MM.1S (cell line): ENCODE measurements at regions not wholly inside any gene's neighbourhood (a gene's known extent, or its start where the extent isn't known, plus 50 kb on each side); places are given as distances from the start of the nearest gene placed in this dataset.

Experiments
- DNase-seq: peaks from one replicate; pipeline ENCODE4 v3.0.0-alpha.2; 2015
- H2AFZ ChIP-seq: fragments of 300-600 bp; sonication (generic); 2 replicates; pipeline ENCODE4 v1.6.0; 2016; ENCODE audit warnings: antibody characterized with exemption, low read length
- H3F3A ChIP-seq: fragments of 300-600 bp; sonication (generic); 2 replicates; pipeline ENCODE4 v1.6.1; 2016; ENCODE audit warnings: mild to moderate bottlenecking, antibody characterized with exemption, low read length, moderate library complexity, mixed read lengths; ENCODE audit not compliant: insufficient read depth
- H3K27ac ChIP-seq: fragments of 300-600 bp; sonication (generic); 2 replicates; pipeline ENCODE4 v1.5.1; 2016; ENCODE audit warnings: mild to moderate bottlenecking, low read length
- H3K27me3 ChIP-seq: fragments of 300-600 bp; sonication (generic); replicated peaks from 2 replicates; pipeline ENCODE4 v1.6.0; 2016; ENCODE audit warnings: low read length; ENCODE audit not compliant: insufficient read depth
- H3K36me3 ChIP-seq: fragments of 300-600 bp; sonication (generic); replicated peaks from 2 replicates; pipeline ENCODE4 v1.6.1; 2016; ENCODE audit warnings: mild to moderate bottlenecking, low read length, mixed read lengths; ENCODE audit not compliant: insufficient read depth
- H3K4me1 ChIP-seq: fragments of 300-600 bp; sonication (generic); 2 replicates; pipeline ENCODE4 v1.6.1; 2016; ENCODE audit warnings: low read length, mixed read lengths
- H3K4me2 ChIP-seq: fragments of 300-600 bp; sonication (generic); 2 replicates; pipeline ENCODE4 v1.6.0; 2016; ENCODE audit warnings: low read depth, low read length
- H3K4me3 ChIP-seq: fragments of 300-600 bp; sonication (generic); 2 replicates; pipeline ENCODE4 v1.5.1; 2016; ENCODE audit warnings: low read length, mixed read lengths
- H3K79me2 ChIP-seq: fragments of 300-600 bp; sonication (generic); 2 replicates; pipeline ENCODE4 v1.6.1; 2016; ENCODE audit warnings: mixed run types, low read length, mixed read lengths
- H3K9ac ChIP-seq: fragments of 300-600 bp; sonication (generic); 2 replicates; pipeline ENCODE4 v1.6.1; 2016; ENCODE audit warnings: low read length, mixed read lengths
- H3K9me2 ChIP-seq: fragments of 300-600 bp; sonication (generic); replicated peaks from 2 replicates; pipeline ENCODE4 v1.6.1; 2016; ENCODE audit warnings: mild to moderate bottlenecking, low read length, mixed read lengths; ENCODE audit not compliant: insufficient read depth
- H3K9me3 ChIP-seq: fragments of 300-600 bp; sonication (generic); replicated peaks from 2 replicates; pipeline ENCODE4 v1.6.1; 2016; ENCODE audit warnings: mild to moderate bottlenecking, low read length, mixed read lengths; ENCODE audit not compliant: insufficient read depth
- H4K20me1 ChIP-seq: fragments of 300-600 bp; sonication (generic); 2 replicates; pipeline ENCODE4 v1.6.1; 2016; ENCODE audit warnings: mild to moderate bottlenecking, low read length, moderate library complexity, mixed read lengths; ENCODE audit not compliant: insufficient read depth
- EZH2 ChIP-seq: fragments of 300-600 bp; sonication (generic); optimal IDR thresholded peaks from 2 replicates; pipeline ENCODE3; 2017; ENCODE audit warnings: low read depth, mild to moderate bottlenecking, antibody characterized with exemption, low read length, mixed read lengths
- EZH2phosphoT487 ChIP-seq: fragments of 300-600 bp; sonication (generic); IDR thresholded peaks from 2 replicates; pipeline ENCODE4 v1.6.1; 2018; ENCODE audit warnings: antibody characterized with exemption, low read length
- TF ChIP-seq, protein P1 (sequence below): fragments of 300-600 bp; sonication (generic); IDR thresholded peaks from 2 replicates; pipeline ENCODE4 v1.5.1; 2016; ENCODE audit warnings: antibody characterized with exemption, low read length, mixed read lengths

DNA sequence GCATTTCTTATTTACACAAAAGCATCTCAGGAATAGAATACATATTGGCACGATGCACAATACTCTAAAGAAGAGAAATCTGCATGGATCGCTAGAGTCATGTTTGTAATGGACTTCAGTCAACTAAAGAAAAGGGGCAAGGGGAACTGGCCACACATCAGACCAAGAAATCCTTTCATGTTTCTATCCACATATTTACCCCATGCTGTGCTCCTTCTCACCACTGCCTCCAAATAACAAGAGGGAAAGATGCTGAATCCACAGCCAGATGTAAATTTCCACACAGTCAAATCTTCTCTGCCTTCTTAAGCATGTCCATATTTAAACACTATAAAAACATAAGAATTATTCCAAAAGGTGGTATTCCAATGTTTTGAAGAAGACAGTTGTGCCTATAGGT lies 67.6 kb downstream of the COX18 start:
- TF ChIP-seq EZH2phosphoT487 = no peak
- TF ChIP-seq, protein P1, sequence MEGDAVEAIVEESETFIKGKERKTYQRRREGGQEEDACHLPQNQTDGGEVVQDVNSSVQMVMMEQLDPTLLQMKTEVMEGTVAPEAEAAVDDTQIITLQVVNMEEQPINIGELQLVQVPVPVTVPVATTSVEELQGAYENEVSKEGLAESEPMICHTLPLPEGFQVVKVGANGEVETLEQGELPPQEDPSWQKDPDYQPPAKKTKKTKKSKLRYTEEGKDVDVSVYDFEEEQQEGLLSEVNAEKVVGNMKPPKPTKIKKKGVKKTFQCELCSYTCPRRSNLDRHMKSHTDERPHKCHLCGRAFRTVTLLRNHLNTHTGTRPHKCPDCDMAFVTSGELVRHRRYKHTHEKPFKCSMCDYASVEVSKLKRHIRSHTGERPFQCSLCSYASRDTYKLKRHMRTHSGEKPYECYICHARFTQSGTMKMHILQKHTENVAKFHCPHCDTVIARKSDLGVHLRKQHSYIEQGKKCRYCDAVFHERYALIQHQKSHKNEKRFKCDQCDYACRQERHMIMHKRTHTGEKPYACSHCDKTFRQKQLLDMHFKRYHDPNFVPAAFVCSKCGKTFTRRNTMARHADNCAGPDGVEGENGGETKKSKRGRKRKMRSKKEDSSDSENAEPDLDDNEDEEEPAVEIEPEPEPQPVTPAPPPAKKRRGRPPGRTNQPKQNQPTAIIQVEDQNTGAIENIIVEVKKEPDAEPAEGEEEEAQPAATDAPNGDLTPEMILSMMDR = no peak
- no peak for TF ChIP-seq EZH2

DNA sequence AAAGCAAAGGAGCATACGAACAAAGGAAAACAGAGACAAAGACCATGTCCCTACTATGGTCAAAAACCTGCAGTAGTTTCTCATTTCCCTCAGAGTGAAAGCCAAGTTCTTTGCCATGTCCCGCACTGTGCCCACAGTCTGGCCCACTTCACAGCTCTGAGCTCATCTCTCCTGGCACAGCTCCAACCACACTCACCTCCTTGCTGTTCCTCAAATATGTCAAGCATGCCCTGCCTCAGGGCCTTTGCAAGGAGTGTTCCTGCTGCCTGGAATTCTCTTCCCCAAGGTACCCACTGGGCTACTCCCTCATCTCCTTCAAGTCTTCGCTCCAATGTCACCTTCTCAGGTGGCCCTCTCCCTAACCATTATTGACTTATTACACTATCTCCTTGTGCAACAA lies 72.1 kb downstream of the COX18 start:
- no peak overlapping the region for H3K9ac ChIP-seq
- no peaks in the 10 kb centered on the region for H3K4me1 ChIP-seq
- no peak for DNase-seq
- no peaks in the 10 kb centered on the region for H4K20me1 ChIP-seq
- no peak overlapping the region for H2AFZ ChIP-seq
- H3K27me3 ChIP-seq = no peaks in the 10 kb centered on the region
- H3F3A ChIP-seq = no peaks in the 10 kb centered on the region
- no peak overlapping the region for H3K27ac ChIP-seq
- no peaks in the 10 kb centered on the region for H3K9me2 ChIP-seq
- no peaks in the 10 kb centered on the region for H3K79me2 ChIP-seq
- TF ChIP-seq, protein P1 = no peak
- no peak for TF ChIP-seq EZH2phosphoT487
- no peak for TF ChIP-seq EZH2
- H3K36me3 ChIP-seq = no peaks in the 10 kb centered on the region
- H3K9me3 ChIP-seq = no peaks in the 10 kb centered on the region
- H3K4me2 ChIP-seq = no peak overlapping the region
- no peak overlapping the region for H3K4me3 ChIP-seq

More for the DNA sequence above, 67.6 kb downstream of the COX18 start:
- Histone ChIP-seq H3F3A (peaks cover 5% of the 10 kb centered on the region), H3K79me2 (no peaks in the 10 kb centered on the region), H3K9me3 (no peaks in the 10 kb centered on the region), H3K4me1 (peaks cover 14% of the 10 kb centered on the region), H3K4me2 (no peak overlapping the region), H3K4me3 (no peak overlapping the region), H3K27ac (no peak overlapping the region), H2AFZ (no peak overlapping the region), H3K36me3 (no peaks in the 10 kb centered on the region), H4K20me1 (no peaks in the 10 kb centered on the region), H3K9me2 (no peaks in the 10 kb centered on the region), H3K9ac (no peak overlapping the region), H3K27me3 (no peaks in the 10 kb centered on the region)
- no peak for DNase-seq

DNA sequence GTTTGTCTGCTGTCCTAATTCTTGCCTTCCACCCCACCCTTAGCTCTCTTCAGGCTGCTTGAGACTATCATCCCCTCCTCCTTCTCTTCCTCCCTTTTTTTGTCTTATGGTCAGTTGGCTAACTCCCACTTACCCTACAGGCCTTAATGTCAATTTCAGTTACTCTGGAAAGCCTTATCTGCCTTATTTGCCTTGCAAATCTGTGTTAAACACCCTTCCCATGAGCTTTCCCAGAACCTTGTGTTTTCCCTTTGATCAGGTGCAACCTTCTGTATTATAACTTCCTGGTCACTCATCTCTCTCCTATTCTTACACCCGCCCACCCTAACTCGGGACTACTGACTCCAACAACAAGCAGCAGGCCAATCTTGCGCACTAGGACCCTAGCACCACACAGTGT lies 74.8 kb downstream of the COX18 start:
- no peaks in the 10 kb centered on the region for H3K9me3 ChIP-seq
- H3K9ac ChIP-seq = no peak overlapping the region
- no peak for DNase-seq
- no peaks in the 10 kb centered on the region for H3K4me1 ChIP-seq
- H4K20me1 ChIP-seq = no peaks in the 10 kb centered on the region
- H2AFZ ChIP-seq = no peak overlapping the region
- H3K79me2 ChIP-seq = no peaks in the 10 kb centered on the region
- H3K36me3 ChIP-seq = no peaks in the 10 kb centered on the region
- no peak overlapping the region for H3K4me2 ChIP-seq
- no peaks in the 10 kb centered on the region for H3F3A ChIP-seq
- no peak overlapping the region for H3K27ac ChIP-seq
- H3K9me2 ChIP-seq = no peaks in the 10 kb centered on the region
- H3K4me3 ChIP-seq = no peak overlapping the region
- no peaks in the 10 kb centered on the region for H3K27me3 ChIP-seq
- no peak for TF ChIP-seq EZH2
- TF ChIP-seq EZH2phosphoT487 = no peak

DNA sequence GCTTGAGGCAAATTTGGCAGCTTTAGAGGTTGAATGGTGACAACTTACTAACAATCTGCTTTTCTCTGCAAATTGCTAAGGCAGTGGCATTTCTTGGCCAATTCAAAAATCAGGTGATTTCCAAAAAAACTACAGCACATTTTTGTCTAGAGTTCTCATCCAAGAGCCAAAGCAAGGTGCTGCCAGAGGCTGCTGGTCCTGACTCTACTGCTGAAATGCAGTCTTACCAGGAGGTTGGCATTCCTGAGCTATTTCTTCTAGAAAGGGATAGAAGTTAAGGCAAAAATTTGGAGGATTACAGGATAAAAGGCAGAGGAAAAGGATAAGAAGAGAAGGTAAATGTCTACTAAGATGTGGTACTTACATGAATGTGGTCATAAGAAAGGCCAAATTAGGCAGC lies 75.6 kb downstream of the COX18 start:
- H3K4me3 ChIP-seq = no peak overlapping the region
- no peaks in the 10 kb centered on the region for H3K27me3 ChIP-seq
- TF ChIP-seq EZH2phosphoT487 (no peak), EZH2 (no peak)
- TF ChIP-seq, protein P1 = no peak
- H3K4me1 ChIP-seq = no peaks in the 10 kb centered on the region
- no peaks in the 10 kb centered on the region for H3K36me3 ChIP-seq
- no peak for DNase-seq
- no peaks in the 10 kb centered on the region for H3K79me2 ChIP-seq
- no peak overlapping the region for H3K9ac ChIP-seq
- H3K4me2 ChIP-seq = no peak overlapping the region
- H4K20me1 ChIP-seq = no peaks in the 10 kb centered on the region
- H3K27ac ChIP-seq = no peak overlapping the region
- no peak overlapping the region for H2AFZ ChIP-seq
- no peaks in the 10 kb centered on the region for H3F3A ChIP-seq
- H3K9me2 ChIP-seq = no peaks in the 10 kb centered on the region
- H3K9me3 ChIP-seq = no peaks in the 10 kb centered on the region
